Activated CD4-positive, alpha-beta T cell treated with anti-CD3 and anti-CD28 coated beads for 1 hour (primary cell): ENCODE measurements at regions not wholly inside any gene's neighbourhood (a gene's known extent, or its start where the extent isn't known, plus 50 kb on each side); places are given as distances from the start of the nearest gene placed in this dataset.

ENCODE experiments used
- DNase-seq: peaks from one replicate; pipeline ENCODE4 v3.0.0-alpha.2; 2020

DNA sequence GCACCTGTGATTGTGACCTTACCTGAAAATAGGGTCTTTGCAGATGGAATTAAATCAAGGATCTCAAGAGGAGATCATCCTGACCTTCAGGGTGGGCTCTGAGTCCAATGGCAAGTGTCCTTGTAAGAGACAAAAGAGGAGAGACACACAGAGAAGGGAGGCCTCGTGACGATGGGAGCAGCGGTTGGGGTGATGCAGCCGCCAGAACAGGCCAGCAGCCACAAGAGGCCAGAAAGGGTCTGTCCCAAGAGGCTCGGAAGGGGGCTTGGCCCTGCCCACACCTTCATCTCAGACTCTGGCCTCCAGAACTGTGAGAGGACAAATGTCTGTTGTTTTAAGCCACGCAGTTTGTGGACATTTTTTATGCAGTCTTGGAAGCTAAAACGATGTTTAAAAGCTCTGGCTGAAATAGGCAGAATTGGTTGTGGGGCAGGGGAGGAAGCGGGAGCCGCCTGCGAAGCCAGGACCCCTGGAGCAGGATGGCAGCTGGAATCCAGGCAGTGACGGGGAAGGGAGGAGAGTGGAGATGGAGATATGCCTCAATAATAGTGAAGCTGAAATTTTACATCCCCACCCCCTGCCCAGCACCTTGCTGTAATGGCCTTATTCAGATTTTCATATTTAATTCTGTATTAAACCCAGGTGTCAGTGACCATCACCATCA is 216.4 kb downstream of the ANKRD60 start:
- no peak for DNase-seq

DNA sequence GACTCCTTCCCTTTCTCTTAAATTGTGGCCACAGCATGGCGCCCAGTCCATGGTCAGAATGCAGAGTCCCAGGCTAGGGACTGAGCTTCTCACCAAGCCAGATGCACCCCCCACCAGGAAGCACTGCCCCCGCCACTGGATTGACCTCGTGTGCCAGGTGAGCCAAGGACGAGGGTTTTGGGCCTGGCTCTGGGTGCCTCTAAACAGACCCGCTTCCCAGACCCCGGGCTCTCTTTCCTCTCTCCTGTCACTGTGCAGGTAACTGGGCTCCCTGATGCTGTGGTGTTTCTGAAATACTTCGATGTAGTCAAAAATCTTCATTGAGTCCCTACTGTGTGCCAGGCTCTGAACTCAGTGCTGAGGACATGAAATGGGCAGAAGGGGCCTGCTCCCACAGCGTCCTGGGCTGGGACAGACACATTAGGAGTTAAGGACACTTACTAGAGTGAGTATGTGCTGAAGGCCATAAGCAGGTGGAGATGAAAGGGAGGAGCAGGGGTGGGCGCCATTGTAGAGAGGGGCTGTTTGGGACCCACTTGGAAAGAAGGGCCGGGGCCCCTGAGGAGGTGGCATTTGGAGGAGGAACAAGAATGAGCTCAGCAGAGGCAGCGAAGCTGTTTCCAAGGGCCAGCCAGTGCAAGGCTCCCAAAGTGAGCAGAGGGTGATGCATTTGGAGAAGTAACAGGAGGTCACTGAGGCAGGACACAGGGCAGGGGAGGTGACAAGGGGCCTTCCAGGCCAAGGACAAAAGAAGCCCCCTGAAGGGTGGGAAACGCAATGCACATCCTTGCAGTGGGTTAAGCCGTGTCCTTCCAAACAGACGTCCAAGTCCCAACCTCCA is 217.1 kb downstream of the ANKRD60 start:
- DNase-seq: no peak

DNA sequence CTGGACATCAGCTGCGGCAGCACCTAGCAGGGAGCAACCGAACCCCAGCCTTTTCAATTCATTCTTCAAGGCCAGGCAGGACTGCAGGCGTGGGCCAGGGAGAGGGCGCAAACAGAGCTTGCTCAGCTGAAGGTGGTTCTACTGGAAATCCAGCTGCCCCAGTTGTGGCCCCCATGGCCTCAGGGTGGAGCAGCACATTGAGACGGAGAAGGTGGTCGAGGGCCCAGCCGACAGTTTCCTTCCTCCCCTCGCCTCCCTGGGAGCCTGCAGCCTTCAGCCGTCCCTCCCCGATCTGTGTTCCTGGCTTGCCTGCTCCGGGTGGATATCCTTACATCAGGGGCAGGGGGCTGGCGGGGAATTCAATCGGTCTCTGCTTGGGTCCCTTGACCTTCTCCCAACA is 217.8 kb downstream of the ANKRD60 start:
- DNase-seq: no peak

DNA sequence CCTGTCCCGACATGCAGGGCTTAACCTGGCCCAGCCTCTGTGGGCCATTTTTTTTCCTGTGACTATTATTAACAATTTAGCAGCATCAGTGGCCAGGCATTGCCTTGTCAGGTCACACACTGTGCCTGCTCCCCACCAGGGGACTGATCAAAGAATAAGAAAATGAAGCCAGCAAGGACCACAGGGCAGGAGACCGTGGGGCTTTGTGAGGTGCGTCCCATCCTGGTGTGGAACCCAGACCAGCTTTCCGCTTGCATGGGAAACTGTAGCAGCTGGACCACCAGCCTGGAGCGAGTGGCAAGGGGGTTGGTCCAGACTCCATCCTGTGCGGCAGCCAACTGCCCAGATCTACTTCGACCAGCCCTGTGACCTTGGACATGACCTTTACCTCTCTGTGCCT is 218.3 kb downstream of the ANKRD60 start:
- DNase-seq: no peak

DNA sequence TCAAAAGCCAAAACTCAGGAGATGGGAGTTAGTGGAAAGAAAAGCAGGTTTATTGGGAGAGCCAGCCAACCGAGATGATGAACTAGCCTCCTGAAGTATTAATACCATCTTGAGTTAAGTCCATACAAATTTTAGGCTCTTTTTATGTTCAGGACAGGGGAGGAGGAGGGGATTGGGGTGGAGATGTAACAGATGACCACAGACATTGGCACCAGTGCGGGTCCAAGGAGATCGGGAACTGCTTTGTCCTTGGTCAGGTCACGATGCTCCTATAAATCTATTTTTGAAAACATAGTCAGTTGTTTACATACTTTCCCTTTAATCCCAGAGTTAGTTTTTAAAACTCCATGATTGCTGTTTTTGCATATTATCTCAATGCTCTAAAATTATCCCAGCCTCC is 219.6 kb downstream of the ANKRD60 start:
- no peak for DNase-seq

DNA sequence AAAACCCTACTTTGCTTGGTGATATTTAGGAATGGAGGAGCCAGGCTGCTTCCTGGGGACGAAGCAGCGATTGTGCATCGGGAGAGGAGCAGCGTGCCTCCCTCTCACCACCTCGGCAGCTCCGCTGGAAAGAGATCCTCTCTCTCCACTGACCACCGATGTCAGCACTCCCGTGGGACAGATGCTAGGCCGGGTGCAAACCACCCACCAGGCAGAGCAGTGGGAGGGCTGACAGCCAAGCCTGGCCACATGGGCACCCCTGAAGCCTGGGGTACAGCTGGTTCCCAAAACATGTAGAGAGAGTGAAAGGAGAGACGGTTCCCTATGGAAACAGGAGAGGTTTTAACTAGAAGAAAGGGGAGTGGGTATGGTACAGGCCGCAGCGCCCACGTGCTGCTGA is 220.0 kb downstream of the ANKRD60 start:
- DNase-seq: no peak

DNA sequence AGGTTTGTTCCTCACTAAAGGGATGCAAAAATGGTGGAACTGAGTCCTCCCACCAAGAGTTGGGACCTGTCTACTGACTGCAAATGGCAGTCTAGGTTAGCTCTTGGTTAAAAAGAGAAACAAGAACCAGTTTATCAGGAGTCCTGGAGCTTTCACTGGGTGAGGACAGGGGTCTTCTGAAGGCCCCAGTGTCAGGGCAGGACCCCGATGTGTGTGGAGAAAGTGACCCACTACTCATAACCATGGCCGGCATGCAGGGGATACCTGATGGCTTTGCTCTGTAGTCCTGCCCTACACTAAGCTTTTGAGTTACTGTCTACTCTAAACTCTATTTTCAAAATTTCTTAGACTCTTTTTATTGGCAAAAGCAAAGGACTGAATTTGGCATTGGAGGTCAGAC is 220.5 kb downstream of the ANKRD60 start:
- no peak for DNase-seq

DNA sequence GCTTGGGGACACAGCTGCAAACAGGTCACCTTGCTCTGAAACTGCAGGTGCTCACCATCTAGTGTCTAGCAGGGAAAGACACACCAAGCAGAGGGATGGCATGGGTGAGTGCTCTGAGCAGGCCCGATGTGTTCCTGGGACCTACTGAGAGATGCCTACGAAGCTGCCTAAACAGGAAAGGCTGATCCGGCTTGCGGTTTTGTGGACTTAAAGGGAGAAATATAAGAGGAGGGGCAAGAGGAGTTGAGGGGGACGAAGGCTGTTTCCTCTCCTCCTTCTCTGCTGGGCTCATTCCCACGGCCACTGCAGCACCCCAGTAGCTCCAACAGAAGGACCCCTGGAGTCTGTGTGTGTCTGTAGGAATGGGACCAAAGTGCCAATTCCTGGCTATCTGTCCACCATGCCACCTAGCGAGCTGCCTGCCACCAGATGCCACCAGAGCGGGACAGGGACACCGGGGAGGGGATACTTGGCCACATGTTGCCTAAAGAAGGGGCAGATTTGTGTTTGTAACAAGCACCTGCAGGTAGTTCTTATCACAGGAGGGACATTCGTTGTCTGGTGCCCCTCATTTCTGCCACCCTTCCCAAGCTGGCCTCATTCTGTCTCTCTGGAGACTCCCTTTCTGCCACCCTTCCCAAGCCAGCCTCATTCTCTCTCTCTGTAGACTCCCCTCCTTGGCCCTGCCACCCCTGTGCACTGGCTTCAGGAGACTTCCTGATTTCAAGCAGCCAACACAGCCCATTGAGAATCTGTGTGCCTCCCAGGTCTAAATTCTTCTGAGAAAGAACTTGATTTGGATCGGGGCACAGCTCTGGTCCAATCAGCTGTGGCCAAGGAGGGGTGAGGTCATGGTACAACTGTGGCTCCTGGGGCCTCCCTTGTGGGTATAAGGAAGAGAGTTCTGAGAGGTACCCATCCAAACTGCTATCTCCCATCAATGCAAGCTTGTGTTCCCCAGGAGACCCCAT is 221.8 kb downstream of the ANKRD60 start:
- DNase-seq: no peak

DNA sequence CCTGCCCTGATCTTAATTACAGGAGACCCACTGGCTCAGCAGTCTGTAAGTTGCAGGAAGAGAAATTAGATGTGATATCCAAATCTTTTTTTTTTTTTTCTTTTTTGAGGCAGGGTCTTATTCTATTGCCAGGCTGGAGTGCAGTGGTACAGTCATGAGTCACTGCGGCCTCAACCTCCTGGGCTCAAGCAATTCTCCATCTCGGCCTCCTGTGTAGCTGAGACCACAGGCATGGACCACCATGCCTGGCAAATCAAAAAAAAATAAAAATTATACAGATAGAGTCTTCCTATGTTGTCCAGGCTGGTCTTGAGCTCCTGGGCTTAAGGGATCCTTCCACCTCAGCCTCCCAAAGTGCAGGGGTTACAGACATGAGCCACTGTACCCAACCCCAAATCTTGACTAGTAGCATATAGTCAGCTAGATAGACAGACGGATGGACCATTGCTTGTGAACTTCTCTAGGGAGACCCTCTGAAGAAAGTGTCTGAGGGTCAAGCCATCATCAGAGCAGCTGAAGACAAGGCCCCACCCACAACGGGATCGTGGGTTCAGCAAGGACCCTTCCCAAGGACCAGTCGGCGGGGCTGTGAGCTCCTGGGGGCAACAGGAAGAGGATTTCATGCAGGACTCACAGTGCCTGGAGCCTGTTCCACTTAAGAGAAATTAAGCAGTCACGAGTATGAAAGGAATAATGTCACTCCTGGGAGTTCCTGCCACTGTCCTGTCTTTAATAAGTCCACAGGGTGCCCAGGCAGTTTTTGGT is 222.7 kb downstream of the ANKRD60 start:
- DNase-seq: no peak

DNA sequence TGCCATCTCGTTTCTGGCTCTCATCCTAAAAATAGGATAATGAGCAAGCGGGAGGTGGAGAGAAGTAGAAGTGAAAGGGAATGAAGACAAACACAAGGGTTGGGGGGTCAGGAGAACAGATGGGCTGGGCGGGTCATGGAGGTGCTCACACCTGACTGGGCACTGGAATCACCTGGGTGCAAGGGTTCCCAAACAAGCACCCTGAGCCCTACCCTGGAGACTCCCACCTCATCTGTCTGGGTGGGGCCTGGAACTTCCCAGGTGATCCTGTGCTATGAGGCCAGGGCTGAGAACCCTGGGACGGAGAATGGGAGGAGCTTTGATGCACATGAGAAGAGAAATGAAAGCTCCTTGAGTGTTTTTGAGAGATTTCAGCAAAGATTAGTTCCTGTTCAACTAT is 223.6 kb downstream of the ANKRD60 start:
- no peak for DNase-seq

DNA sequence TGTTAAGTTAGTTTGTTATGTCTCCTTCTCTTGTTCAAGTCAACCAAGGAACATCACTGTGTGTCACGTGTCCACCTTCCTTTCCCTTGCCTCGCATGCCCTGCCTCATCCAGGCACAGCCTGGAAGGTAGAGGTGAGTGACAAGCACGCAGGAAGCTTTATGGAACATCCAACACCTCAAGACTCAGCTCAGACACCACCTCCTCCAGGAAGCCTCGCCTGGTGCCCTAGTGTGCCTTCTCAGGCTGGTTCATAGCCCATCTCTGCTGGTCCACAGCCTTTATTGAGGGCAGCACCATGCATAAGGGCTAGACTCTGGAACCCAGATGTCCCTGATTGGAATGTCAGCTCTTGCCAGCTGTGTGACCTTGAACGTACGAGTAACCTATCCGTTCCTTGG is 224.3 kb downstream of the ANKRD60 start:
- DNase-seq: no peak

DNA sequence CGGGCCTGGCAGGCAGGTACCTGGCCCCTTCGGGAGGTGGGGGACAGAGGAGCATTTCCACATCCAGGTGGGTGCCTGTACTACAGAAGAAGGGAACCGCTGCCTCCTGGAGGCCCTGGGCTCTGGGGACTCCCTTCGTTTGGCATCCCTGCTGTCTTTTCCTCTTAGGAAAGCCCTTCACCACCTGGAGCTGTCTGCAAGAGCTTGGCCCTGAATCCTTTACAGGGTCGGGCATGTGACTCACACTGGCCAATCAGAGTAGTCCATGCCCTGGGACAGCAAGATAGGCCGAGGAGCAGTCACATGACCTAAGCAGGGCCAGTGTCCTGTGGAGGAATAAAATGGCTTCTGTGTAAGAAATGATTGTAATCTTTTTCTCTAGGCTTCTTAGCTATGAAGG is 224.9 kb downstream of the ANKRD60 start:
- no peak for DNase-seq

DNA sequence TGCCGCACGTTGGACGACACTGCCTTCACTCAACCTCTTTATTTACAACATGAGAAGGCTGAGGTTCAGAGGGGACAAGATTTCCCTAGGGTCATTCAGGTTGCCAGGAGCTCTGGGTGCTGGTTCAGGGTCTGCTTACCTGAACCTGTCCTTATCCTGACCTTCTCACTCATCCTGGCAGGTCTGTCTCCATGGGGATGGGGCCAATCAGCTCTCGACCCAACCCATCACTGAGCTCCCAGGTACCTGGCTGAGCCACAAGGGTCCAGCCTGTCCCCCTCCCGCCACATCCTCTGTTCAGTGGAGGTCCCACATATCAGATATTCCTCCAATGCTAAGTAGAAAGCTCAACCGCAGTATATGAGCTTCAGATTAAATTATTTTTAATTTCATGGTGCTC is 225.6 kb downstream of the ANKRD60 start:
- DNase-seq: no peak

DNA sequence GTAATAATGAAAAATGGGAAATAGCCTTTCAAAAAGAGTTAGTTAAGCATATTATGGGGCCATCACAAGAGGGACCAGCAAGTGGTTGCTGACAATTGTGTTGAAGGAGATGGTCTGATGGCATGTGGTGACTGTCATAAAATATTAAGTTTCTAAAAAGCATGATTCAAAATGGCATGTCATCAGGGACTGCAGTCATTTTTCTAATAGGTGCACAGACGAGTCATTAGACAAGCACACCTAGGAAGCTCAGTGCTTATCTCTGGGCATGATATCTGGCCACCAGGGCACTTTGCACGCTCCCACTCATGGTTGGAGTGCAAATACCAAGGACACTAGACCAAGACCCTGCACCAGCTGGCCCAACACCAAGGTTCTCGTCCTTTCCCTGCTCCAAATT is 226.5 kb downstream of the ANKRD60 start:
- DNase-seq: no peak

DNA sequence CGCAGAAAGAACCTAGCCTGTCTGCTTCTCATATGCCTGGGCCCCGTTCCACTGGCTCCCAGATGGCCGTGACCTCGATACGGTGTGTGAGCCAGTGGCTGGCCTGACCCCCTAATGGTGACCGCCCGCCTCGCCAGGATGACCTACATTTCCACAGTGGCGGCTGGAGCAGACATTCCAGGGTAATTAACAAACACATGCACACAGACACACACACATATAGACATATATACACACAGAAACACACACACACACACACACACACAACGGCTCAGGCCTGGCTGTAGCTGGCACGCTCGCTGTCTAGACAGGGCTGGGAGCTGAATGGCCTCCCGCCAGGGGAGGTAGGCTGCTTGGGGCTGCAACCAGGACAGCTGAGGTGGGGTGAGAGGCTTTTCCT is 227.1 kb downstream of the ANKRD60 start:
- DNase-seq: no peak

DNA sequence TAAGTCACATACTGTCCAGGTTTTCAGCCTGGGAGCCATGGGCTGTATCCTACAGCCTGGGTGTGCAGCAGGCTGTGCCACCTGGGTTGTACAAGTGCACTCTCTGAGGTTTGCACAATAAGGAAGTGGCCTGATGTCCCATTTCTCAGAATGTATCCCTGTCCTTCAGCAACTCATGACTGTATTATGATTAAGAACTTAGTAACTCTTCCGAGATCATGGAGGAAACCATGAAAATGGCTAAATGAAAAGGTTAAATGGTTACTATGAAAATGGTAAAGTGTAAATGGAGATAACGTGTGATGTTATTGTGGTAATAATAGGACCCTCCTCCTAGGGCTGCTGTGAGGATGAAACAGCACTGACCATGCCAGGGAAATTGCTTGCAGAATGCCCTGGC is 227.6 kb downstream of the ANKRD60 start:
- no peak for DNase-seq

DNA sequence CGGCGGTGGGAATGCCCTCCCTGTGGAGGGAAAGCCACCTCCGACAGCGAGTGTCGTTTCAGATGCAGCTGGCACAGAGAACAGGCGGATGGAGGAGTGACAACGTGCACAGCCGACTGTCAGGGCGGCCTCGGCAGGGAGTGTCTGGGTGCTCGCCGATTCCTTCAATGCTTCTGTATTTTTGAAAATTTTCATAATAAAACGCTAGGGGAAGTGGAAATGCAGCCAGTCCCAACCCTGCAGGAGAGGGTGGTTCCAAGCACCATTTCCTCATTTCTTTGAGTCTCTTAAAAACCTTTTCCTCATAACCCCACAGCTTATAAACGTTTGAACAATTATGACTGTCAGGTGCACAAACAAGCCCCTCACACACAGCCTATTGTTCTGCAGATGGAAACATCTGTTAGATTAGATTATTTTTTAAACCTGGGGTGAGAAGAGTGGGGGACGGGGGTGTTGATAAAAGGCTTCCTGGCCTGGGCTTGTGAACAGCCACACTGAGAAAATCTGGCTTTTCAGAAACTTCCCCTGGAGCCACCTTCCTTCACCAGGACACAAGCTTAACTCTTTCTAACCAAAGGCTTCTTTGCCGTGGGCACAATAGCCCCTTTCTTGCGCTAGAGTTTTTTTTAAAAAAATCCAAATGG is 228.9 kb downstream of the ANKRD60 start:
- DNase-seq: no peak

DNA sequence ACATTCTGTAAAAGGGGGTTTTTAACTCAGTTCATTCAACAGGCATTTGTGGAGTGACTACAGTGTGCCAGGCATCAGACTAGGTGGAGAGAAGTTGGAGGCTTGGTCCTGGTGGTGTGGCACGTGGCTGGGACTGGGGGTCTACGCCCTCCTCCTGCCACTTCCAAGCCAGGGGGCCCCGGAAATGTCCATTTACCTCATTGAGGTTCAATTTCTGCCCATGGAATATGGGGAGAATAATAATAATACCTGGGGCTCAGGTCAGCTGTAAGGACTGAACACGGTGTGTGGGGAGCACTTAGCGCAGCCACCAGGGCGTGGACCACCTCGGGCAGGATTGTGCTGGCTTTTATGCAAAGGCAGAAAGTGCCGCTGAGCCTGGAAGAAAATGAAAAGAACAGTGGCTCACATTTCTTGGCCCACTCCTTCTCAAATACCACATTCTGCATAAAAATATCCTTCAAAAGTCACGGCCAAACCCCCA is 229.4 kb downstream of the ANKRD60 start:
- DNase-seq: no peak

DNA sequence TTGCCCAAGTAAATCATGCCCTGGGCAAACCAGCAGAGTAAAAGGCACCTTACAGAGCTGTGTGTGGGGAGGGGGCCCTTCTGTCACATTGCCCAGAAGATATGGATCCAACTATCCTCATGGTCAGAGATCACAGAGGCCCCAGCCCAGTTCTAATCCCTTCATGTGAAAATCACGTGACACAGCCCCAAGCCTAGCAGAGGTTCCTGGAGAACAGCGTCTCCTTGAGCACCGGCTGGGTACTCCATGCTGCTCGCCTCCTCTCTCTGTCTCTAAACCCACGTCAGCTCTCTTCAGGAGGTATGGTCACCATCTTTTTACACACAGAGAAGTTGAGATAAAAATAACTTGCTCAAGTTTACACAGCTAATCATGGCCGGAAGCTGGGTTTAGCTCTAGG is 230.2 kb downstream of the ANKRD60 start:
- DNase-seq: no peak

DNA sequence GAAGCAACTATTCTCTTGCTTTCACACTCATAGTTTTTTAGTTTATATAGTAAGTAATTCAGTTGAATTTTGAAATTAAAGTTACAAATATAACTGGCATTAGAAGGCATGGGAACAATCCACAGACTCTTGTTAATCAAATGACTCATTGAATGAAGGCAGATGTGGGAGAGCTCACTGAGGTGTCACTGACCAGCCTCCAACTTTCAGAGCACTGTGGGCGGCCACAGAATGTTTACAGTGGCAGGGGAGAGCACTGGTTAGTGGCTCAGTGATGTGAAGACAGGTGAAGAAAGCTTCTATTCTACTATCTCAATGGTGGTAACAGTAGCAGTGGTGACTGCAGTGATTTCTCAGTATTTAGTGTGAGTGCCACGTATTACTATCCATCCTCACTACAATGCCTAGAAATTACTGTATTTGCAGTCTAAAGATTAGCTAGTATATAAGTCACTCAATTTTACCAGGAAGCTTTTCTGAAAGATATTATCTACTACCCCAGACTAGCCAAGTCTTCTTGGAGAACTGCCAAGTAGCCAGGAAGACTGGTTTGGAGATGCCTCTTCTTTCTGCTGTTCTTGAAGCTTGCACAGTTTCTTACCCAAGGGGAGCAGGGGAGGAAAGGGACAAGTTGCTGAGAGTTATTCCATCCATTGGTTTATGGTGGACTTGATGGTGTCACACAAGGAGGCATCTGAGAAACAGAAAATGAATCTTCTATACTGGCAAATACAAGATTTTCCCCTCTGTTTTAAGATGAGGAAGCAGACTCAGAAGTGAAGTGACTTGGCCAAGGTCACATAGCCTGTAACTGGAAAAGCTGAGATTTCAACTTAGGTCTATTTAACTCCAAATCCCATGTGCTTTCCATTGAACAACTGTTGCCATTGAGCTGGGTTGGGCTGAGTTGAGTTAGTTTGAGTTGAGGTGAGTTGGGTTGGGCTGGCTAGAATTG is 231.2 kb downstream of the ANKRD60 start:
- no peak for DNase-seq

DNA sequence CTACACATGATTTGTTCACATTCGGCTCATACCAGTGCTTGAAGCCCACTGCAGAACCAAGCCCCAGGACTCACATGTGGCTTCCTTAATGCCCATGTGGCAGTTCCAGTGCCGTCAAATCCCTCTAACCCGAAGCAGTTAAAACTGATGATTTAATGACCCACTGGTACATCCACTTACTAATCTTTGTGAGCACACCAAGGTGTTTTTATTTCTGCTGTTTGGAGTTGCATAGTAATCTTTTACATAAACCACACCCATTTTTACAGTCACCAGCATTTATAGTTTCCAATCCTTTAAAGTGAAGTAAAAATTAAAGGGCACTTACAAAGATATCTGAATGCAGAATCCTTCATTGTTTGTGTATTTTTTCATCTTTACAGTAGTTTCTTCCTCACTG is 232.0 kb downstream of the ANKRD60 start:
- no peak for DNase-seq
